ENCODE measurements at regions not wholly inside any gene's neighbourhood (a gene's known extent, or its start where the extent isn't known, plus 50 kb on each side); places are given as distances from the start of the nearest gene placed in this dataset.

DNA sequence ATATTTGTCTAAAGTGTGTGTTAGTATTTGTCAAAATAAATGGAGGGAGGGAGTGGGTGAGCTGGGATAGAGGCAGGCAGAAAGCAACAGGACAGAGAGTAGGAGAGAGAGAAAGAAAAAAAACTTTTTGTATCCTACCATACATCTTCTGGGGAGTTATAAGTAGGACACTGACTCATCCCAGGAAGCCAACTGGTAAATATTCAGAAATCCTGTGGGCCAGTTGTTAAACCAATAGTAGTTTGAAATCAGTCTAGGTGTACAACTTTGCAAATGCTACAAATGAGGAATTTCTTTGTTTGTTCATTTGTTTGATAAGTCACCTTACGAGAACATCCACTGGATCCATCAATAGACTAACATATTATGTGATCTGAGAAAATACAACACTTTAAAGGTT is 980.9 kb downstream of the GATA3 start:
- no peaks in the 10 kb centered on the region for H3K4me1 ChIP-seq (ENCODE audit: control insufficient read depth, insufficient read depth, low read length)
- ATAC-seq, result no peak
- H3K79me2 ChIP-seq (ENCODE audit: control insufficient read depth, insufficient read depth, low read length), result no peaks in the 10 kb centered on the region
- no peaks in the 10 kb centered on the region for H3K27me3 ChIP-seq (replicated peaks in 1 of 2; ENCODE audit: control insufficient read depth in 2 of 2, insufficient read depth in 2 of 2, low read length in 1 of 2)
- RAD21 ChIA-PET (ENCODE audit: unreplicated experiment), result no interaction called here
- POLR2A ChIA-PET, result no interaction called here
- no peaks in the 10 kb centered on the region for H4K20me1 ChIP-seq (ENCODE audit: control insufficient read depth, insufficient read depth)
- no peaks in the 10 kb centered on the region for H3K36me3 ChIP-seq (ENCODE audit: control insufficient read depth in 2 of 2, insufficient read depth in 2 of 2, low read length in 1 of 2)
- TF ChIP-seq TBL1XR1 (IDR thresholded peaks at IDR 0.05; ENCODE audit: low read depth, low read length) (no peak), NR2F1 (conservative IDR thresholded peaks at IDR 0.05) (no peak), SIX5 (IDR thresholded peaks at IDR 0.05; ENCODE audit: low read depth, low read length, severe bottlenecking) (no peak), MXI1 (IDR thresholded peaks at IDR 0.05; ENCODE audit: low read depth, low read length) (no peak), NFXL1 (IDR thresholded peaks at IDR 0.05; ENCODE audit: borderline replicate concordance) (no peak), GABPA (IDR thresholded peaks at IDR 0.05; ENCODE audit: low read depth) (no peak), SPI1 (IDR thresholded peaks at IDR 0.05; ENCODE audit: borderline replicate concordance, insufficient read depth, low read depth, low read length) (no peak), MTA3 (IDR thresholded peaks at IDR 0.05; ENCODE audit: borderline replicate concordance, low read length) (no peak), NFYB (IDR thresholded peaks at IDR 0.05; ENCODE audit: insufficient read depth, low read depth, low read length) (no peak), MEF2B (IDR thresholded peaks at IDR 0.05; ENCODE audit: partially characterized antibody, poor library complexity, severe bottlenecking) (no peak), ZNF207 (IDR thresholded peaks at IDR 0.05; ENCODE audit: borderline replicate concordance) (no peak), HDGF (IDR thresholded peaks at IDR 0.05) (no peak), SMARCA5 (IDR thresholded peaks at IDR 0.05) (no peak), SRF (IDR thresholded peaks at IDR 0.05; ENCODE audit: low read depth in 2 of 2, low read length in 2 of 2) (no peak)
- TF ChIP-seq, protein P1, sequence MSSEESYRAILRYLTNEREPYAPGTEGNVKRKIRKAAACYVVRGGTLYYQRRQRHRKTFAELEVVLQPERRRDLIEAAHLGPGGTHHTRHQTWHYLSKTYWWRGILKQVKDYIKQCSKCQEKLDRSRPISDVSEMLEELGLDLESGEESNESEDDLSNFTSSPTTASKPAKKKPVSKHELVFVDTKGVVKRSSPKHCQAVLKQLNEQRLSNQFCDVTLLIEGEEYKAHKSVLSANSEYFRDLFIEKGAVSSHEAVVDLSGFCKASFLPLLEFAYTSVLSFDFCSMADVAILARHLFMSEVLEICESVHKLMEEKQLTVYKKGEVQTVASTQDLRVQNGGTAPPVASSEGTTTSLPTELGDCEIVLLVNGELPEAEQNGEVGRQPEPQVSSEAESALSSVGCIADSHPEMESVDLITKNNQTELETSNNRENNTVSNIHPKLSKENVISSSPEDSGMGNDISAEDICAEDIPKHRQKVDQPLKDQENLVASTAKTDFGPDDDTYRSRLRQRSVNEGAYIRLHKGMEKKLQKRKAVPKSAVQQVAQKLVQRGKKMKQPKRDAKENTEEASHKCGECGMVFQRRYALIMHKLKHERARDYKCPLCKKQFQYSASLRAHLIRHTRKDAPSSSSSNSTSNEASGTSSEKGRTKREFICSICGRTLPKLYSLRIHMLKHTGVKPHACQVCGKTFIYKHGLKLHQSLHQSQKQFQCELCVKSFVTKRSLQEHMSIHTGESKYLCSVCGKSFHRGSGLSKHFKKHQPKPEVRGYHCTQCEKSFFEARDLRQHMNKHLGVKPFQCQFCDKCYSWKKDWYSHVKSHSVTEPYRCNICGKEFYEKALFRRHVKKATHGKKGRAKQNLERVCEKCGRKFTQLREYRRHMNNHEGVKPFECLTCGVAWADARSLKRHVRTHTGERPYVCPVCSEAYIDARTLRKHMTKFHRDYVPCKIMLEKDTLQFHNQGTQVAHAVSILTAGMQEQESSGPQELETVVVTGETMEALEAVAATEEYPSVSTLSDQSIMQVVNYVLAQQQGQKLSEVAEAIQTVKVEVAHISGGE (CRISPR knock-in tag; IDR thresholded peaks at IDR 0.05), result no peak
- 0% methylated on average over 1 of the region's 1 CpG for WGBS (ENCODE audit: insufficient coverage, insufficient replicate concordance, low lambda C conversion rate, missing lambda C conversion rate)
- CTCF ChIA-PET, result interaction anchor here (1.2 kb wide), 1 partner anchor 14 kb away, joined by 3 read pairs; no protein-coding TSS in a partner anchor
- SMC1A ChIA-PET (ENCODE audit: uncharacterized antibody, unreplicated experiment), result interaction anchor here (0.6 to 1.4 kb wide), 2 partner anchors 11 to 1142 kb away, joined by 3 read pairs; no protein-coding TSS in a partner anchor
- no peaks in the 10 kb centered on the region for H3K9me3 ChIP-seq (replicated peaks; ENCODE audit: control insufficient read depth, insufficient read depth, low read length)
- no peak for FAIRE-seq
- H3K4me2 ChIP-seq (ENCODE audit: control insufficient read depth, insufficient read depth), result no peak overlapping the region
- BruUV-seq (replicated peaks), result no TSS peak
- no peak overlapping the region for H3K9ac ChIP-seq (ENCODE audit: control insufficient read depth, insufficient read depth, low read length)
- intact Hi-C loops (cut with micrococcal nuclease; ENCODE audit: unreplicated experiment), result no loop called here
- H3K27ac ChIP-seq (ENCODE audit: control insufficient read depth, insufficient read depth), result no peak overlapping the region
- no peak for DNase-seq (ENCODE audit: low read depth, low spot score)
- H2AFZ ChIP-seq (ENCODE audit: control insufficient read depth, low read depth, low read length), result no peak overlapping the region
- in situ Hi-C loops (cut with MboI), result no loop called here
- H3K4me3 ChIP-seq, result no peak overlapping the region
